Endothelial cell of umbilical vein (primary cell): ENCODE measurements at regions not wholly inside any gene's neighbourhood (a gene's known extent, or its start where the extent isn't known, plus 50 kb on each side); places are given as distances from the start of the nearest gene placed in this dataset.

Experiments used
- BruUV-seq: library from RNA; stranded (reverse); fragments of 400-500 nt; replicated peaks from 2 replicates; lab custom pipeline; 2021; lab: Mats Ljungman, UMichigan
- CTCF ChIA-PET: fragments of 300-600, 350-600 bp; sonication (Branson Sonifier 250); formaldehyde crosslinking; loops from one replicate; lab custom pipeline; 2021; ENCODE audit warnings: antibody characterized with exemption, inconsistent platforms; lab: Charles Lee
- POLR2A ChIA-PET: fragments of 300-600, 350-600 bp; sonication (Branson Sonifier 250); formaldehyde crosslinking; loops from one replicate; lab custom pipeline; 2021; ENCODE audit warnings: antibody characterized with exemption, inconsistent platforms; lab: Charles Lee
- DNase-seq: peaks from one replicate; pipeline ENCODE4 v3.0.0-alpha.2; 2011; ENCODE audit warnings: low read depth, low spot score
- FAIRE-seq: peaks from 2 replicates; lab custom pipeline; 2011; peaks lifted over from hg19 to GRCh38; lab: Jason Lieb, UNC
- H2AFZ ChIP-seq: 2 replicates; pipeline ENCODE4 v1.6.0; 2012; ENCODE audit warnings: low read depth, low read length, control low read depth, inconsistent platforms
- H3K27ac ChIP-seq: 2 replicates; pipeline ENCODE4 v1.5.1; 2011; ENCODE audit warnings: low read depth, mild to moderate bottlenecking, control low read depth, low read length, moderate library complexity; ENCODE audit not compliant: insufficient read depth
- H3K27me3 ChIP-seq, 2 experiments: 2 replicates each; pipeline versions ENCODE4 v1.6.0 to v1.6.1; 2011; ENCODE audit warnings: low read length in 2 of 2, mixed read lengths in 1 of 2; ENCODE audit not compliant: control insufficient read depth in 2 of 2, insufficient read depth in 2 of 2
- H3K36me3 ChIP-seq, 2 experiments: 2 replicates in 1 of 2; 3 replicates in 1 of 2; pipeline ENCODE4 v1.5.1; 2011; ENCODE audit warnings: low read length in 2 of 2, mild to moderate bottlenecking in 1 of 2, moderate library complexity in 1 of 2; ENCODE audit not compliant: control insufficient read depth in 2 of 2, insufficient read depth in 2 of 2; ENCODE audit errors: extremely low read depth in 1 of 2
- H3K4me1 ChIP-seq: 3 replicates; pipeline ENCODE4 v1.5.1; 2011; ENCODE audit warnings: mild to moderate bottlenecking, low read length; ENCODE audit not compliant: control insufficient read depth, insufficient read depth; ENCODE audit errors: extremely low read depth
- H3K4me2 ChIP-seq: 2 replicates; pipeline ENCODE4 v1.6.1; 2011; ENCODE audit warnings: low read length, control low read depth, mixed read lengths; ENCODE audit not compliant: insufficient read depth
- H3K4me3 ChIP-seq, 3 experiments: fragments of 200-600 bp in 1 of 3; sonication (generic), shearing (Covaris generic) in 1 of 3; replicated peaks in 1 of 3; 2 replicates each; pipeline ENCODE4 v1.5.1; 2011 to 2016; ENCODE audit warnings: control low read depth in 3 of 3, low read length in 3 of 3, mild to moderate bottlenecking in 2 of 3, inconsistent platforms in 1 of 3, low read depth in 1 of 3, moderate library complexity in 1 of 3; ENCODE audit not compliant: insufficient read depth in 1 of 3
- H3K79me2 ChIP-seq: 2 replicates; pipeline ENCODE4 v1.6.0; 2012; ENCODE audit warnings: low read length, inconsistent platforms; ENCODE audit not compliant: control insufficient read depth, insufficient read depth
- H3K9ac ChIP-seq: replicated peaks from 2 replicates; pipeline ENCODE3; 2011; ENCODE audit warnings: low read length, control low read depth; ENCODE audit not compliant: insufficient read depth; ENCODE audit errors: extremely low read depth
- H3K9me1 ChIP-seq: replicated peaks from 3 replicates; pipeline ENCODE4 v1.6.0; 2011; ENCODE audit warnings: mild to moderate bottlenecking, low read length; ENCODE audit not compliant: control insufficient read depth, insufficient read depth; ENCODE audit errors: extremely low read depth
- H3K9me3 ChIP-seq: replicated peaks from 2 replicates; pipeline ENCODE4 v1.5.1; 2012; ENCODE audit warnings: low read length, inconsistent platforms; ENCODE audit not compliant: control insufficient read depth, insufficient read depth
- H4K20me1 ChIP-seq: replicated peaks from 2 replicates; pipeline ENCODE3; 2011; ENCODE audit warnings: mild to moderate bottlenecking, low read length; ENCODE audit not compliant: control insufficient read depth, insufficient read depth; ENCODE audit errors: extremely low read depth
- CTCF ChIP-seq, 2 donors: IDR thresholded peaks; 1 replicate in 1 of 2; 2 replicates in 1 of 2; pipeline ENCODE4 v1.5.1; 2011; ENCODE audit warnings: low read length in 2 of 2, mild to moderate bottlenecking in 2 of 2, moderate library complexity in 2 of 2, control low read depth in 1 of 2, inconsistent platforms in 1 of 2, low read depth in 1 of 2; ENCODE audit not compliant: insufficient read depth in 1 of 2; ENCODE audit errors: extremely low read depth in 1 of 2
- EZH2 ChIP-seq: IDR thresholded peaks from 2 replicates; pipeline ENCODE4 v1.6.1; 2012; ENCODE audit warnings: borderline replicate concordance, low read depth, mild to moderate bottlenecking, moderate library complexity, low read length, inconsistent platforms; ENCODE audit not compliant: severe bottlenecking
- FOS ChIP-seq: IDR thresholded peaks from 2 replicates; pipeline ENCODE4 v1.6.1; 2011; ENCODE audit warnings: mild to moderate bottlenecking, low read length, moderate library complexity, borderline replicate concordance; ENCODE audit not compliant: insufficient read depth
- GATA2 ChIP-seq: IDR thresholded peaks from 2 replicates; pipeline ENCODE4 v1.7.0; 2011; ENCODE audit warnings: low read depth, mild to moderate bottlenecking, moderate library complexity, mixed read lengths, low read length; ENCODE audit not compliant: insufficient read length, insufficient read depth
- JUN ChIP-seq: IDR thresholded peaks from 2 replicates; pipeline ENCODE4 v1.6.1; 2011; ENCODE audit warnings: borderline replicate concordance, low read depth; ENCODE audit not compliant: insufficient read length, insufficient read depth
- MAX ChIP-seq: IDR thresholded peaks from 2 replicates; pipeline ENCODE4 v1.6.1; 2011; ENCODE audit not compliant: insufficient read depth, insufficient read length
- MYC ChIP-seq: IDR thresholded peaks from one replicate; pipeline ENCODE4 v1.6.1; 2011; ENCODE audit warnings: mild to moderate bottlenecking, low read depth, low read length
- POLR2A ChIP-seq: IDR thresholded peaks from 2 replicates; pipeline ENCODE4 v1.6.1; 2012; ENCODE audit warnings: low read depth, mild to moderate bottlenecking, control low read depth, low read length
- POLR2AphosphoS5 ChIP-seq: IDR thresholded peaks from 2 replicates; pipeline ENCODE4 v1.6.1; 2012; ENCODE audit warnings: low read depth, mild to moderate bottlenecking, control low read depth, low read length, moderate library complexity; ENCODE audit not compliant: insufficient read depth
- dilution Hi-C: fragments of 300-500 bp; cut with MboI; formaldehyde crosslinking; loops from one replicate; pipeline ENCODE4 v1.15.0; 2019; ENCODE audit warnings: low sequenced_read_pairs; ENCODE audit not compliant: extremely low pct_ligation_motif_present
- intact Hi-C: fragments of 100-400 bp; cut with micrococcal nuclease; formaldehyde crosslinking; loops from one replicate; pipeline ENCODE4 v1.10.0; 2022

DNA sequence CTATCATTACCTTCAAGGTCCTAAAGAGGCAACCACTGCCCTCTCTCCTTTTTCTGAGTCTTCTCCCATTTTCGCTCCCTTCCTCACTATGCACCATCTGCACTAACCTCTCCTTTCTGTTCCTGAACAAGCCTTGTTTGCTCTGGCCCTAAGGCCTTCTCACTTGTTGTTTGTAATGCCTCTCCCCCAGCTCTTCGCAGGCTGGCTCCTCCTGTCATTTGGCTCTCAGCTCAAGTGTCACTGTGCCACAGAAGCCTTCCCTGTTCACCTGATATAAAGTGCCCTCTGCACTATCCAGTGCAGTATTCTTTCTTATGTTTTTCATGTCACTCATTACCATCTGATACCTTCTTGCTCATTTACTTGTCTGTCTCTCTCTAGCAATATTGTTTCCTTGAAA, 303.7 kb downstream of the KCNN2 start:
- H3K4me2 ChIP-seq = no peak overlapping the region
- dilution Hi-C loops = no loop called here
- POLR2A ChIA-PET = no interaction called here

DNA sequence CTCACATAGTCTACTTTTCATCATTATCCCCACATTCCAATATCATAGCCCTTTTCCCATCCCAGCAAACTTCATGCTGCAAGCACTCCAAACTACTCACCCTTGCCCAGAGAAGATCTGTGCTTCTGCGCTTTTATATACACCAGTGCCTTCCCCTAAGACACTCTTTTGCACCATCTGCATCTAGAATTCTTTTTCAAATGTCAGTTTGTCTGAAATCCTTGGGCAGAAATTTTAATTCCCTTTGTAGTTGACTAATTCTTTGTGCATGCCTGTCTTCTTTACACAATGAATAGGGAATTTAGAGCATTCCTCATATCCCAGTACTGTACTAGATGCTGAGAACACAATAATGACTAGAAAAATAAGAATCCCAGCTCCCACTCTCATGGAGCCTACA, 298.9 kb downstream of the KCNN2 start:
- CTCF ChIA-PET = no interaction called here

More for the DNA sequence above, 303.7 kb downstream of the KCNN2 start:
- Histone ChIP-seq H3K27ac (no peak overlapping the region), H3K4me1 (no peaks in the 10 kb centered on the region), H3K9ac (no peak overlapping the region), H3K79me2 (no peaks in the 10 kb centered on the region), H3K36me3 (no peaks in the 10 kb centered on the region), H4K20me1 (no peaks in the 10 kb centered on the region), H3K9me3 (peaks cover 10% of the 10 kb centered on the region), H2AFZ (no peak overlapping the region), H3K4me3 (no peak overlapping the region), H3K27me3 (no peaks in the 10 kb centered on the region), H3K9me1 (no peaks in the 10 kb centered on the region)
- intact Hi-C loops = no loop called here
- FAIRE-seq = no peak
- no peak for TF ChIP-seq POLR2AphosphoS5
- TF ChIP-seq POLR2A = no peak
- no peak for TF ChIP-seq GATA2
- BruUV-seq = no TSS peak
- CTCF ChIA-PET = no interaction called here
- DNase-seq = no peak

More for the DNA sequence above, 298.9 kb downstream of the KCNN2 start:
- no peak for DNase-seq
- H3K9ac ChIP-seq = no peak overlapping the region
- H3K27ac ChIP-seq = no peak overlapping the region
- H3K79me2 ChIP-seq = no peaks in the 10 kb centered on the region
- no peak overlapping the region for H3K4me2 ChIP-seq
- H3K27me3 ChIP-seq = no peaks in the 10 kb centered on the region
- H3K9me3 ChIP-seq = peaks cover 9% of the 10 kb centered on the region
- H3K36me3 ChIP-seq = no peaks in the 10 kb centered on the region
- H3K4me3 ChIP-seq = no peak overlapping the region
- FAIRE-seq = no peak
- dilution Hi-C loops (no loop called here), intact Hi-C loops (no loop called here)
- H4K20me1 ChIP-seq = no peaks in the 10 kb centered on the region
- no peak overlapping the region for H2AFZ ChIP-seq
- H3K9me1 ChIP-seq = no peaks in the 10 kb centered on the region
- TF ChIP-seq FOS = no peak
- TF ChIP-seq EZH2 = no peak
- no peak for TF ChIP-seq POLR2A
- no peak for TF ChIP-seq MAX
- TF ChIP-seq JUN = no peak
- TF ChIP-seq GATA2 = no peak
- no peak for TF ChIP-seq POLR2AphosphoS5
- TF ChIP-seq MYC = no peak
- no peak for TF ChIP-seq CTCF (IDR thresholded peaks at IDR 0.05; ENCODE audit: extremely low read depth in 1 of 2, insufficient read depth in 1 of 2, low read depth in 1 of 2, low read length in 2 of 2)
- BruUV-seq = no TSS peak
- H3K4me1 ChIP-seq = no peaks in the 10 kb centered on the region
- POLR2A ChIA-PET = no interaction called here
